ENCODE measurements at regions not wholly inside any gene's neighbourhood (a gene's known extent, or its start where the extent isn't known, plus 50 kb on each side); places are given as distances from the start of the nearest gene placed in this dataset.

GRCh38 chr11:69357458-69358397, 63.8 kb downstream of the MYEOV start:
- Histone ChIP-seq H3K18ac (ENCODE audit: low read depth in 1 of 2, low read length in 2 of 2) (no peak overlapping the region), H3K4me1 (ENCODE audit: control insufficient read depth, insufficient read depth, low read depth, low read length) (peaks cover 30% of the 10 kb centered on the region), H3K23ac (ENCODE audit: low read length in 2 of 2) (no peak overlapping the region), H3K14ac (ENCODE audit: low read length in 2 of 2) (peak overlapping the region in 1 of 2 experiments; percentile 68), H3K4me2 (ENCODE audit: low read length, poor library complexity, severe bottlenecking) (no peak overlapping the region), H2BK120ac (ENCODE audit: low read depth, low read length) (no peak overlapping the region), H3K27ac (ENCODE audit: low read length, poor library complexity, severe bottlenecking) (no peak overlapping the region), H2AK5ac (ENCODE audit: low read length, severe bottlenecking) (no peak overlapping the region), H3K79me1 (replicated peaks; ENCODE audit: low read length, poor library complexity, severe bottlenecking) (no peaks in the 10 kb centered on the region), H2BK15ac (ENCODE audit: low read depth, poor library complexity, severe bottlenecking) (peak overlapping the region; percentile 6), H4K8ac (ENCODE audit: low read length) (no peak overlapping the region), H2BK5ac (ENCODE audit: low read depth, low read length, poor library complexity, severe bottlenecking) (no peak overlapping the region), H3K9me3 (ENCODE audit: control insufficient read depth, low read length) (peaks cover 9% of the 10 kb centered on the region), H3K4me3 (ENCODE audit: insufficient read depth in 1 of 2, low read depth in 1 of 2, low read length in 2 of 2) (no peak overlapping the region), H3K36me3 (ENCODE audit: control insufficient read depth in 1 of 2, insufficient read depth in 2 of 2, low read depth in 1 of 2, low read length in 2 of 2) (peaks cover 3% of the 10 kb centered on the region in 2 experiments), H3K4ac (ENCODE audit: low read depth in 1 of 2, low read length in 2 of 2) (no peak overlapping the region), H2AFZ (ENCODE audit: low read depth, low read length) (no peak overlapping the region), H2BK12ac (ENCODE audit: low read length in 2 of 2) (peak overlapping the region in 1 of 2 experiments; percentile 2), H4K91ac (ENCODE audit: low read length) (peak overlapping the region; percentile 34), H3K9ac (ENCODE audit: low read length) (no peak overlapping the region), H3K27me3 (ENCODE audit: control insufficient read depth in 1 of 2, insufficient read depth in 1 of 2, low read length in 2 of 2) (no peaks in the 10 kb centered on the region)
- 86% methylated on average over 18 of the region's 18 CpGs for WGBS
- DNase-seq = no peak

DNA sequence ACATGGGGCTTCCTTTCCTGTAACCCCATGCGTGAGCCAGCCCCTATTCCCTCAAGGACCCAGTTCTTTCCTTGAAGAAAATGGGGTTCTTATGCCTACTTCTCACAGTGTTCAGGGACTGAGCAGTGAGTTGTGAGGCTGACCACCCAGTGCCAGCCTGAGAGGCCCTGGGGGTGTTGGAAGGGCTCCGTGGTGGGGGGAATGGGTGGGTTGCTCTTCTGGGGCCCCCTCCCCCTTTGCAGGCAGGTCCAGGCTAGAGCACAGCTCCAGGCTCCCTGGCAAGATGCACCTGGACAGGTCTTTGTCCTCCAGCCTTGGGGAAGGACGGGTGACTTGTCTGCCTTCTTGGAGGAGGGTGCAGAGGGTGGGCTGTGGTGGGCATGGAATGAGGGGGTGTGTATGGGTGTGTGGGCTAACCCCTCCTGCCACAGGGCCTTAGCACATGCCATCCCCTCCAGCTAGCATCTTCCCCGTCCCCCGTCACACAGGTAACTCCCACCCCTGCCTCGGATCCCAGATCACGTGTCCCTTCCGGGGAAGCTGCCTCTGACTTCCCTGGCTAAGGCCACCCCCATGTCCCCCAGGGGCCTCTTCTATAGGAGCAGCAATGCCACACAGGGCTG, 64.6 kb downstream of the MYEOV start:
- no peak overlapping the region for H3K4me2 ChIP-seq (ENCODE audit: low read length, poor library complexity, severe bottlenecking)
- peak overlapping the region in 1 of 2 experiments; percentile 76 for H2BK12ac ChIP-seq (ENCODE audit: low read length in 2 of 2)
- H3K9me3 ChIP-seq (ENCODE audit: control insufficient read depth, low read length) = peaks cover 9% of the 10 kb centered on the region
- no peak overlapping the region for H3K27ac ChIP-seq (ENCODE audit: low read length, poor library complexity, severe bottlenecking)
- no peak overlapping the region for H3K4ac ChIP-seq (ENCODE audit: low read depth in 1 of 2, low read length in 2 of 2)
- H4K8ac ChIP-seq (ENCODE audit: low read length) = no peak overlapping the region
- no peaks in the 10 kb centered on the region for H3K79me1 ChIP-seq (replicated peaks; ENCODE audit: low read length, poor library complexity, severe bottlenecking)
- no peak overlapping the region for H3K23ac ChIP-seq (ENCODE audit: low read length in 2 of 2)
- WGBS = 94% methylated on average over 6 of the region's 8 CpGs
- no peaks in the 10 kb centered on the region for H3K27me3 ChIP-seq (ENCODE audit: control insufficient read depth in 1 of 2, insufficient read depth in 1 of 2, low read length in 2 of 2)
- peaks cover 3% of the 10 kb centered on the region in 2 experiments for H3K36me3 ChIP-seq (ENCODE audit: control insufficient read depth in 1 of 2, insufficient read depth in 2 of 2, low read depth in 1 of 2, low read length in 2 of 2)
- H2BK15ac ChIP-seq (ENCODE audit: low read depth, poor library complexity, severe bottlenecking) = peak overlapping the region; percentile 15
- H3K4me1 ChIP-seq (ENCODE audit: control insufficient read depth, insufficient read depth, low read depth, low read length) = peaks cover 25% of the 10 kb centered on the region
- peak overlapping the region; percentile 86 for H4K91ac ChIP-seq (ENCODE audit: low read length)
- no peak overlapping the region for H2BK120ac ChIP-seq (ENCODE audit: low read depth, low read length)
- no peak for DNase-seq
- H2AK5ac ChIP-seq (ENCODE audit: low read length, severe bottlenecking) = no peak overlapping the region
- no peak overlapping the region for H2AFZ ChIP-seq (ENCODE audit: low read depth, low read length)
- no peak overlapping the region for H3K9ac ChIP-seq (ENCODE audit: low read length)
- no peak overlapping the region for H3K4me3 ChIP-seq (ENCODE audit: insufficient read depth in 1 of 2, low read depth in 1 of 2, low read length in 2 of 2)
- H3K18ac ChIP-seq (ENCODE audit: low read depth in 1 of 2, low read length in 2 of 2) = peak overlapping the region; percentile 29 to 54
- no peak overlapping the region for H2BK5ac ChIP-seq (ENCODE audit: low read depth, low read length, poor library complexity, severe bottlenecking)
- H3K14ac ChIP-seq (ENCODE audit: low read length in 2 of 2) = no peak overlapping the region

DNA sequence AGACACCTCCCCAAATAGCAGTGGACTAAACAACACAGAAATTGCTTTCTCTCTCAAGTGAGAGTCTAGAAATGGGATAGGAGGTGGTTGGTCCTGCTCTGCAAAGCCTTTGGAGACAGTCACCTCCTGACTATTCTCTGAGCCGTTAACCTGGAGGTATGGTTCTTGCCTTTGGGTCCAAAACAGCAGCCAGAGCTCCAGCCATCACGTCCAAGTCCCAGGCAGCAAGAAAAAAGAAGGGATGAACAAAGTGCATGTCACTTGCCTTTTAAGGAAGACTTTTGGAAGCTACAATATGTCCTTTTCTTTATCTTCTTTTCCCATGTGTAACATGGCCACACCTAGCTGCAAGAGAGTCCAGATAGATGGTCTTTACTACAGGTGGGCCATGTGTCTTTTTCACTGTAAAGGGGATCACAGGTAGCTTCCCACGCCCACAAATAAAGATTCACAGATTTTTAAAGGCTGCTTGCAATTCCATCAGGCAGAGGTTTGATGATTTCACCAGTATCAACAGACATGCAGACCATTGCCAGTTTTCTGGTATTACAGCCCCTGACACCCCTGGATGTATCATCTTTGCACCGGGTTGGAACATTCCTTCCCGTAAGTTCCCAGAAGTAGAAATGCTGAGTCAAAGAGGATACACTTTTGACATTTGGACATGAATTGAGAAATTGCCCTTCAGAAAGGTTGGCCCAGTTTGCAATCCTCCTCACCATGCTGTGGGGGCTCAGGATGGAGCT, 66.0 kb downstream of the MYEOV start:
- peaks cover 15% of the 10 kb centered on the region for H3K4me1 ChIP-seq (ENCODE audit: control insufficient read depth, insufficient read depth, low read depth, low read length)
- H2BK5ac ChIP-seq (ENCODE audit: low read depth, low read length, poor library complexity, severe bottlenecking) = no peak overlapping the region
- no peak overlapping the region for H3K27ac ChIP-seq (ENCODE audit: low read length, poor library complexity, severe bottlenecking)
- H3K4me3 ChIP-seq (ENCODE audit: insufficient read depth in 1 of 2, low read depth in 1 of 2, low read length in 2 of 2) = peak overlapping the region in 1 of 2 experiments; percentile 26
- H4K8ac ChIP-seq (ENCODE audit: low read length) = no peak overlapping the region
- no peak overlapping the region for H2AK5ac ChIP-seq (ENCODE audit: low read length, severe bottlenecking)
- peak overlapping the region; percentile 41 for H3K9ac ChIP-seq (ENCODE audit: low read length)
- no peak overlapping the region for H4K91ac ChIP-seq (ENCODE audit: low read length)
- no peak overlapping the region for H2AFZ ChIP-seq (ENCODE audit: low read depth, low read length)
- peak overlapping the region in 1 of 2 experiments; percentile 97 for H2BK12ac ChIP-seq (ENCODE audit: low read length in 2 of 2)
- H3K9me3 ChIP-seq (ENCODE audit: control insufficient read depth, low read length) = peaks cover 9% of the 10 kb centered on the region
- no peaks in the 10 kb centered on the region for H3K79me1 ChIP-seq (replicated peaks; ENCODE audit: low read length, poor library complexity, severe bottlenecking)
- no peak overlapping the region for H3K14ac ChIP-seq (ENCODE audit: low read length in 2 of 2)
- WGBS = 88% methylated on average over 5 of the region's 5 CpGs
- H3K4me2 ChIP-seq (ENCODE audit: low read length, poor library complexity, severe bottlenecking) = no peak overlapping the region
- no peak overlapping the region for H3K23ac ChIP-seq (ENCODE audit: low read length in 2 of 2)
- DNase-seq = peak; percentile 15
- H2BK15ac ChIP-seq (ENCODE audit: low read depth, poor library complexity, severe bottlenecking) = no peak overlapping the region
- H3K27me3 ChIP-seq (ENCODE audit: control insufficient read depth in 1 of 2, insufficient read depth in 1 of 2, low read length in 2 of 2) = no peaks in the 10 kb centered on the region
- peak overlapping the region; percentile 5 to 79 for H3K18ac ChIP-seq (ENCODE audit: low read depth in 1 of 2, low read length in 2 of 2)
- no peak overlapping the region for H2BK120ac ChIP-seq (ENCODE audit: low read depth, low read length)
- H3K4ac ChIP-seq (ENCODE audit: low read depth in 1 of 2, low read length in 2 of 2) = no peak overlapping the region
- H3K36me3 ChIP-seq (ENCODE audit: control insufficient read depth in 1 of 2, insufficient read depth in 2 of 2, low read depth in 1 of 2, low read length in 2 of 2) = peaks cover 0 to 3% of the 10 kb centered on the region in 2 experiments

All from mesenchymal stem cell (in vitro differentiated cells and primary cell).